ENCODE measurements at regions not wholly inside any gene's neighbourhood (a gene's known extent, or its start where the extent isn't known, plus 50 kb on each side); places are given as distances from the start of the nearest gene placed in this dataset.
"Not testable (repeated sequence)": the region's sequence is repeated elsewhere in the genome, so short reads cannot be mapped to it uniquely, and the experiment has no call there.

DNA sequence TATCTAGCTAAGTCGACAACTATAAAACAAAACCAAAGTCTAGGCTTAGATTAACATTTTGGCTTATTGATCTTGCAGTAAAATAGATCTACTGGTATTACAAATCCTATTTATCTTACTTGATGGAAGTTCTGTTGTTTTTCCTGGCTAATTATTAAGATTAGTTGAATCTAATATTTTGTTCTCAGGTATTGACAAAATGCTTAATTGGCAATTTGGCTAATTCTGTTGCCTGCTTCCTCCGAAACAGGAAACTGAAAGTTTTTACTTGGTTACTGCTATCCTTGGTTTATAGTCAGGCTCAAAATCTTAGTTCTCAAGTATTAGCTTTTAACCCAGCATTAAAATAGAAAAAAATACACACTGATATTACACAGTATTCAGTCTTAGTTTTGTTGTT lies 820.5 kb downstream of the NR2F1-AS1 start:
- DNase-seq, result no peak

DNA sequence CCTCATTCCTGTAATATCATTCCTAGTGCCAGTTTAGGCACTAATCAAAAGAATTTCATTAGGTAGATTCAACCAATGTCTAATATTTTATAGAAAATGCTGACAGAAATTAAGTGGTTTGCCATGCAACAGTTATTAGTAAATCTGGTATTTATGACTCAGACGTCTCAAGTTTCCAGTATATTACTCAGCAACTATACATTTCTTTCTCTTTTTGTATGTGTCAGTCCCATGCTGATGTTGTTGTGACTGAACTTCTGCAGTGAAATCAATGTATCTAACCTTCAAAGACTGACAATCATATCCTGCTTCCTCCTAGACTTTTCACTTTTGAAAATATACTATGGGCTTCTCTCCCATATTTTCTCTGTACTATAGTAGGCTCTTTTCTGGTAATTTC lies 822.5 kb downstream of the NR2F1-AS1 start:
- no peak for DNase-seq

DNA sequence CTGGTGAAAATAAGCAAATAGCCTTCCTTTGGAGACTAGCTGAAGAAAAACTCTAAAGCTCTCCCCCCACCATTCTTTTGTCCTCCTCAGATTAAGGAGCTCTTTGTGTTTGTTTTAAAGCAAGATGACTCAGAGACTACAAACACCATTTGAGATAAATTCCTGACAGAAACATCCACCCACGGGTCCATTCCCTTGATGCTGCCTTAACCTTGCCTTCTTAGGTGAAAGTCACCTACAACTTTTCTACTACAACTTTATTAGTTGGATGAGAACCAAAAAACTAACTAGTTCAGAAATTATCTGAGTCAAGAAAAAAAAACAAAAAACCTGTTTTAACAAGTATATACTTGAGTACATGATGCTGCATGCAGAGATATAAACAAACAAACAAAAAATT lies 831.1 kb downstream of the NR2F1-AS1 start:
- no peak for DNase-seq

DNA sequence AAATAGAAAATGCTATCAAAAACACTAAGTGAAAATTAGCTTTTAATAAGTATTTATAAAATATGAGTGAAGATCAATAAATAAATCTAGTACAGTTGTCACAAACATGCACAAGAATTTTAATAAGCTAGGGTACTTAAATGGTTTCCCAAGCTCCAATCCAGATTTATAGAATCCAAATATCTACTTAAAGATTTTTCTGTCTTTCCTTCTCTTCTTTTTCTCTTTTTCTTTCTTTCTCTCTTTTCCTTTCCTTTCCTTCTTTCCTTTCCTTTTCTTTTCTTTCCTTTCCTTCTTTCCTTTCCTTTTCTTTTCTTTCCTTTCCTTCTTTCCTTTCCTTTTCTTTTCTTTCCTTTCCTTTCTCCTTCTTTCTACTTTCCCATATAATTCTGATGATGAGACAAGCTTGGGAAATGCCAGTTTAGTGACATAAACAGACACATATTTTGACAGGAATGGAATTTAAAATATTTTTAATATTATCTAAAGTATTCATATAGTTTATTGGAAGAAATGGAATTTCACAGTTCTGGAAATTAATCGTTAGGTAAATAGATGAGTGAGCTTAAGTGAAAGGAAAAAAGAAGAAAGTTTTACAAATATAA lies 832.8 kb downstream of the NR2F1-AS1 start:
- DNase-seq, result no peak

DNA sequence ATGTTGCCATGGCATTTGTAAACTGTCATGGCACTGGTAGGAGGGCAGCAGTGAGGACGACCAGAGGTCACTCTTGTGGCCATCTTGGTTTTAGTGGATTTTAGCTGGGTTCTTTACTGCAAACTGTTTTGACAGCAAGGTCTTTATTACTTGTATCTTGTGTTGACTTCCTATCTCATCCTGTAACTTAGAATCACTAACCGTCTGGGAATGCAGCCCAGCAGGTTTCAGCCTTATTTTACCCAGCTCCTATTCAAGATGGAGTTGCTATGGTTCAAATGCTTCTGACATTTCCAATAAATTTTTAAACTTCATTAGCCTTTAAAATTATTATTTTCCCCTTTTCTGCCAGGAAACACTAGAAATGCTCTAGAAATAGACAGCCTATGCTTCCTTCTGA lies 839.1 kb downstream of the NR2F1-AS1 start:
- DNase-seq, result no peak

DNA sequence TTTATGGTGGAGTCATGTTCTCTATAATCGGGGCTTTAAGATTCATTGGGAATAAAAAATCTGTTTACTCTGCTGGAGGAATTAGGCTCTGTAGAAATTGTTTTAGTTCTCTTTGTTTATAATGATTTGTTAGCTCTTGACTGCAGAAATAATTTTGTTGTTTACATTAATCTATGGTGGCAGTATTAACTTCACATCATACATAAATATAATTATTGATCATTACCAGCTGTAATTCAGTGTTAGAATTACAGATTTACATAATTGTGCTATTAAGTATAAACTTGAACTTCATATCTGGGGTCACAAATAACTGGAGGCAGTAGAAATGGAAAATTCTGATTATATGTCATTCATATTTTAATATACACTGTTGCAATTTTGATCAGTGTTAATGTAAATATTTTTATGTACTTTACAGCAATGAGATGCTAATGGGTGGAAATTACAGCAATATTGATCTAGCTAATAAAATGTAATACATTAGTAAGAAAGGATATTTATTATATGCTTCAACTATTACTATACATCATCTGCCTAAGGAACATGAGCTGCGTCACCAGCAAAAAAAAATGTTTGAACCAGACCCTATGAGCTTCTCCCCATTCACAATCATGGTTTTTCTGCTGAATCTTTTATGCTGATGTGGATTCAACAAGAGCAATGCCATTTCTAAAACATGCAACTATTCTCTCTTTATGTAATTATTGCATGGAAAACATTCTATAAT lies 846.6 kb downstream of the NR2F1-AS1 start:
- no peak for DNase-seq

DNA sequence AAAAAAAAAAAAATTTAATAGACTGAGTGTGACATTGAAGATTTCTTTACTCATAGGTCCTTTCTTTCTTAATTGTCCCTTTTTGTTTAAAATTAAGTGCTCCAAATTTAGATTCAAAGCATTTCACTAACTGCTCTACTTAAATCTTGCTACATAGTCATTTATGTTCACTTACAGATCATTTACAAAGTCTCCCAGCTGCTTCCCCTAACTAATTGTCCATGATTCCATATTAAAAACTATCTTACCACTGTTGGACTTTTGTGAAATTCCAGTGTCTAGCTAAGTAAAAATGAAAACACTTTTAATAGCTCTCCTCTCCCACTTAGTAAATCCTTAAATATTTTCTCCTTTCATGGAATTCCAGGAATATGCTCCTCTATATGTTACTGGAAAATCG lies 850.5 kb downstream of the NR2F1-AS1 start:
- DNase-seq, result no peak

DNA sequence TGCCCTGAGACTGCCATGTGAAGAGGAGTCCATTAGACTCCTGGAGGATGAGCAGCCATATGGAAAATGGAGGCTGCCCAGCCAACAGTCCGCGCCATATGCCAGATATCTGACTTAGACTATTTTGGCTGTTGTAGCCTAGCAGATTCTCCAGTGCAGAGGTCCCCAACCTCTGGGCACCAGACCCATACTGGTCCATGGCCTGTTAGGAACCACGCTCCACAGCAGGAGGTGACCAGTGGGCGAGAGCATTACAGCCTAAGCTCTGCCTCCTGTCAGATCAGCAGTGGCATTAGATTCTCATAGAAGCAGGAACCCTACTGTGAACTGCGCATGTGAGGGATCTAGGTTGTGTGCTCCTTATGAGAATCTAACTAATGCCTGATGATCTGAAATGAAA lies 851.9 kb downstream of the NR2F1-AS1 start:
- no peak for DNase-seq

DNA sequence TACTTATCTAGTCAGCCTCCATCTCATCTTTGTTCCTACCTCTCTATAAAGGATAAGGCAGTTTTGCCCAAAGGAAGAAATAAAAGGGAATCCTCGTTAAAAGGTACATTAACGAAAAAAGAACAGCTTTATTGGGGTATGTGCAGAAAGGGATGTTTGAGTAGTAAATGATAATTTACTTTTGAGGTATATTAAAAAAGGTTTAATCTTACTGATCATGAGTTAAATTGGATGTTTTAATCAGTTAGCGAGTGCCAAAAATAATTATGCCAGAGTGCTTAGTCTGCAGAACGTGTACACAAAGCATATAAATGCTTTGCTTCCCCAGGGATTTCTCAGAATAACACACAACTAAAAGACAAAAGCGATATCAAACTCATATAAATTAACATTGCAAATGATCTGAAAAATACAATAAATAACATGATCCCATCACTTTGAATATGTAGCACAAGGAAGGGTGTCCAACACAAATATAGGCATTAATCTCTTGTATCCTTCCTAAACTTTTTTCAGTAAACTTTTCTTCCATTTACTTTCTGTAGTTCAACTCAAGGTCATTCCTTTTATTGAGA lies 865.0 kb downstream of the NR2F1-AS1 start:
- no peak for DNase-seq

DNA sequence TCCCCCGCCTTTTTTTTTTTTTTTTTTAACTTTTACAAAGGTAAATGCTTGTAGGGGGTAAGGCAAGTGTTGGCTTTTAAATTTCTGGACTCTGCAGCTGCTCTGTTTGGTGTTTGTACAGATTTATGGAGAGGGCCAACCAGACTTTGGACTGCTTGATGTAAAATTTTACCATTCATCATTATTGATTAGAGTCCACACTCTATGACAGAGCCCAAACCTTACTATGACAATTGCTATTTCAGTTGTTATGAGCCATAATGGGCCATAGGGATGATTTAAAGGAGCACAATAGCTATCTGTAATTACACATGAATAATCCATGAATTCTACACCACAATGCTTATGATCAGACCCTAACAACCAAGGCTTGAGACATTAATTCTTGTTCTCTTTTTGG lies 867.2 kb downstream of the NR2F1-AS1 start:
- DNase-seq, result no peak

DNA sequence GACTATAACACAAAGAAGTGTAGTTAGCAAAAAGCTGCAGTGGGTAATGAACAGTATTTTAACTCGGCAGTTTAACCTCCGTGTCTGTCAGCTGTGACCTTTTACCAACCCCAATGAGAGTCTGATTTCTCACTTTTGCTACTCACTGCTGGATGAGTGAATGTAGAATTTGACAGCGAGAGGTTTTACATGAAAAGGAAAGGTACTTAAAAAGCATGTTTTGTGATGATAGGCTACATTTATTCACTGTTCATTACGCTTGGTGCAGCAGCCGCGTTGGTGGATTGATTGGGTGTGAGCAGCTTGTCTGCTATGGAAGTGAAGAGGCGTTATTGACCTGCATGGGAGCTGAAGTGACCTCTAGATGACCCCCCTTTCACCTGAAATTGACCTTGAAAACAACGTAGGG lies 867.7 kb downstream of the NR2F1-AS1 start:
- DNase-seq, result no peak

DNA sequence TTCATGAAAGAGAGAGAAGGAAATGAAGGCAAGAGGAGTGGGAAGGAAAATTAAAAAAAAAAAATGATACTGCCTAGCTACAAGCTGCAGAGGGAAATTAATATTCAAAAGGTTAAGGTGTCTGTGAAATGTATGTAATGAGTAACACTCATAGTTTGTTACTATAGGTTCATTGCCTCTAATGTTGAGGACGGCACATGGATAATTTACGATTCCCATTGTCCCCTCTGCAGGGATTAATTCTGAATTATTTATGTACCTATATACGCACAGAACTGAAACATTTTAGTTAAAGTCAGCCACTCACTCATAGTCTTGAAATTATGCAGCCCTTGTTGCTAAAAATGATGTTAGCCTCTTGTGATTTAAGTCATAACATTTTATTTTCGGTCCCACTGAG lies 869.1 kb downstream of the NR2F1-AS1 start:
- DNase-seq, result no peak

DNA sequence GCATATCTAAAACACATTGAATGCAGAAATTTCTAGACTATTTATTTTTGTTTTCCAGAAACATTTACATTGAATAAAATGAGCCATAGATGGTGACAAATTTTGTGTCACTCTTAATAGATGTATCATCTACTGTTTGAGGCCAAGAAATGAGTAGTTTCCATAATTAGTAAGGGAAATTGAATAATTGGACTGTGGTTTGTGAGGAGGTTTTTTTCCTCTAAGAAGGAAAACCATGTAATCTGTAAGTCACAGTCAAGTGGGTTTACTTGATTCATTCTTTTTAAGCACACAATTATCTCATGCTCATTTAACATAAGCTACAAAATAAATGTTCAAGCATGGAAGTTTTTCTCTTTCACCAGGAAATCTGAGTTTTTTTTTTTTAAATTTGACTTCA lies 876.4 kb downstream of the NR2F1-AS1 start:
- no peak for DNase-seq

DNA sequence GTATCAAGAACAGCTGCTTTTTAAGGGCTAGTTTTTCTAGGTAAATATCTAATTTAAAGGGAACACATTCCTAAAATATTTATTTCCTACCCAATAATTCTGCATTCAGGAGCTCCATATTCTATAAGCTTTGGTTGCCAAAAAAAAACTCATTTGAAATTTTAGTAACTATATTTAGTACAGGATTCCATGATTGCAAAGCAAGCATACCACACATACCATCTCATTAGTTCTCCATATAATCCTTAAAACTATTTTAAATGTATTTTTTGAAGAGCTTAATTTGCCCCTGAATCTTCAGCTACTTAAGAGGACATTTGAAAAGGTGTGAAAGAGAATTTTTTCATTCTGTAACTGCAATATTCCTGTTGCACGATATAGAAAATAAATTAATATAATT lies 877.0 kb downstream of the NR2F1-AS1 start:
- no peak for DNase-seq

DNA sequence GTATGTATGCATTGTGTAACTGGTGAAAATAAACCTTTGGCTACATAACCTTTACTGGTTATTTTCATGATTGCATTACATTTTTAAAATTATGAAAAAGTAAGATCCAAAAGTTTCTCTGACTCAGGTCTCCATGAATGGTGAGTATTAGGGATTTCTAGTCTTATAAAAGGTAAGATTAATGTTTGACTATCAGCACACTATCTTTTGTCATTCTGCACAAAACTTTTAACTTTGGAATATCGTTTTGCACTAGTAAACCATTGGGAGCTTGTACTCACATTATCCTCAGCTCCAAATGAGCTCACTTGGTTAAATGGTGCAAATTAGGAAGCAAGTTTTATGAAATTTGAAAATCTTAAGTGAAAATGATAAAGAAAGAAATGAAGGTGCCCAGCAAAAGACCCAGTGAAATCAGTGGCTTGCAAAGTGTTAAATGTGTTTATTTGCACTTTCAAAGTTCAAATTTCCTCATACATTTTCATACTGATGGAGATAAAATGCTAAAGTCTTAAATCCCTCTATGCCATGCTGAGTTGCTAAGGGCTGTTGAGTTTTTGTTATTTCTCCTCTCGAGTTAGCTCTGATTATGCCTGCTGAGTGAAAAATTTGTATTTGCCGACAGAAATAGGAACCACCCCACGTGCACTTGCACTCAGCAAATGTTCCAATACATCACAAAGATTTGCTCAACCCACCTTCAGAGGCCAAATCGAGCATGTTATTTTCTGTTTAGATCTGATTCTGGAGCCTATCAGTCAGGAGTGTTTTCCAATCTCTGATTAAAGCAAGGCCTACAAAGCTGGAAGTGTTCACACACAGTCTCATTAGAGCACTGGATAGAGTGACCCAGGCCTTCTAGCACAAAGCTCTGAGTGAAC lies 885.7 kb downstream of the NR2F1-AS1 start:
- no peak for DNase-seq

DNA sequence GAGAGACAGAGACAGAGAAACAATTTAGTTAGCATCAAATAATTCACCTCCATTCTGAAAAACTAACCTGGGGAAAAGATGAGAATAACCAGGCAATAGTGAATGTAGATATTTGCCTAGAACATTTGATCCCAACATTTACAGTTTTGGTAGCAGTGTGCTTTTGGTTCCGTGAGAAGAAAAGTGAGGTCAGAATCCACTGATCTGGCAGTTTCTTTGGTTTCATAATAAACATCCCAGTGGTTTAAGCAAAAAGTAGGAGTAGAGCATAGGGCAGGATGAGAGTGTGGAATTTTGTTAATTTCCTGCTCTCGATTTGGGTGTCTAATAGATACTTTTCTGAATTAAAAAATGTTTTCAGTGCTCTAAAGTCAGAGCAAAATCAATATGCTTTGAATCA lies 887.0 kb downstream of the NR2F1-AS1 start:
- DNase-seq, result no peak

DNA sequence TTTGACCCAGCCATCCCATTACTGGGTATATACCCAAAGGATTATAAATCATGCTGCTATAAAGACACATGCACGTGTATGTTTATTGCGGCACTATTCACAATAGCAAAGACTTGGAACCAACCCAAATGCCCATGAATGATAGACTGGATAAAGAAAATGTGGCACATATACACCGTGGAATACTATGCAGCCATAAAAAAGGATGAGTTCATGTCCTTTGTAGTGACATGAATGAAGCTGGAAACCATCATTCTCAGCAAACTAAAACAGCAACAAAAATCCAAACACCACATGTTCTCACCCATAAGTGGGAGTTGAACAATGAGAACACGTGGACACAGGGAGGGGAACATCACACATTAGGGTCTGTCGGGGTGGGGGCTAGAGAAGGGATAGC lies 889.1 kb downstream of the NR2F1-AS1 start:
- DNase-seq, result not testable (repeated sequence)

DNA sequence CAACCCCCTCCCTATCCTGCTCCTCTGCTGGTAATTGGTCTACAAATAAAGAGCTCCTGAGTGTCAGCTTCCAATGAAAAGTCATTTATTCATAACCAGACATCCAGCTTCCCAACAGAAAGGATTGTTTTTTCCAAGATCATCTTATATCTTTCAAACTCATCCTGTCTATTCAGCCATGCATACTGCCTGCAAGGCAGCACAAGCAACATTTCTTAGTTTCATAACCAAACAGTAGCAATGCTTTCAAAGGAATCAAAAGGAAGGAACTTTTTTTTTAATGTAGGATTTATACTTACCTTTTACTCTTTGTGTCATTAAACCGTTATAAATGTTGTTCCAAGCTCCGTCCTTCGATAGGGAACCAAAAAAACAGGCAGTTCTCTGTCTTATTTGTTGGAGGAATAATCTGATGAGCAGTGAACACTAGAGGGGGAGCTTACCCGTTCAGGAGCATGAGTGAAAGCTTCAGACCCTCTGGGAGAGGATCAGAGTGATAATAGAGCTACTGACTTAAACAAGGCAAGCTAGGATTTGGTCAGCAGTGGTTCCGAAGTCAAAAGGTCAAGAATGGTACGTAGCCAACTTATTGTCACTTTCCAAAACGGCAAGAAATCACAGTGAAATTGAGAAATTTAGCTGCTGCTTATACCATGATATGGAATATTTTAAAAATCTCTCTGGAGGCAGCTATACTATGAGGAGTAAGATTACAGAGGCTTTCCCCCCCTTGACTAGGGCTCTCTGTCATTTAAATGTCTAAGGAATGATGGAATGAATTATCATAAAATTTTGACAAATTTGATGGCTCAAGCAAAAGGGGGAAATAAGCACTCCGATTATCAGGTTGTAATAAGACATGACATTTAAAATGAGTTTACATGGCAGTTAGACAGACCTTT lies 892.9 kb downstream of the NR2F1-AS1 start:
- DNase-seq, result no peak

DNA sequence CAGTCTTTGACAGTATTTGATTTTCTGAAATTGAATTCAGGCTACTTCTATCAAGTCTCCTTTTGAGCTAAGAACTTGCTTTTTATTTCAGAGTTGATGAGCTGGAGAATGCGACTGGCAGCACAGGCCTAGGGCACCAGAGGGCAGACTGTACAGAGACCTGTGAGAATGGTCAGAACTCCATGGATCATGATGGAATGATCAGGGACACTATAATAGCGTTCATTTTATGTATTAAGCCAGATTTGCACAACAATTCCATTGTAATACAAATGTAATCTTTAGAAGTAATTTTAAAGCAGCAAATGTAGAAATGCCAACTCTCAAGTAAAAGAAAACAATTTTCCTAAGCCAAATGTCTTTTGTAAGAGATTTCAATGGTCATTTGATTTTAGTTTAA lies 902.4 kb downstream of the NR2F1-AS1 start:
- no peak for DNase-seq

DNA sequence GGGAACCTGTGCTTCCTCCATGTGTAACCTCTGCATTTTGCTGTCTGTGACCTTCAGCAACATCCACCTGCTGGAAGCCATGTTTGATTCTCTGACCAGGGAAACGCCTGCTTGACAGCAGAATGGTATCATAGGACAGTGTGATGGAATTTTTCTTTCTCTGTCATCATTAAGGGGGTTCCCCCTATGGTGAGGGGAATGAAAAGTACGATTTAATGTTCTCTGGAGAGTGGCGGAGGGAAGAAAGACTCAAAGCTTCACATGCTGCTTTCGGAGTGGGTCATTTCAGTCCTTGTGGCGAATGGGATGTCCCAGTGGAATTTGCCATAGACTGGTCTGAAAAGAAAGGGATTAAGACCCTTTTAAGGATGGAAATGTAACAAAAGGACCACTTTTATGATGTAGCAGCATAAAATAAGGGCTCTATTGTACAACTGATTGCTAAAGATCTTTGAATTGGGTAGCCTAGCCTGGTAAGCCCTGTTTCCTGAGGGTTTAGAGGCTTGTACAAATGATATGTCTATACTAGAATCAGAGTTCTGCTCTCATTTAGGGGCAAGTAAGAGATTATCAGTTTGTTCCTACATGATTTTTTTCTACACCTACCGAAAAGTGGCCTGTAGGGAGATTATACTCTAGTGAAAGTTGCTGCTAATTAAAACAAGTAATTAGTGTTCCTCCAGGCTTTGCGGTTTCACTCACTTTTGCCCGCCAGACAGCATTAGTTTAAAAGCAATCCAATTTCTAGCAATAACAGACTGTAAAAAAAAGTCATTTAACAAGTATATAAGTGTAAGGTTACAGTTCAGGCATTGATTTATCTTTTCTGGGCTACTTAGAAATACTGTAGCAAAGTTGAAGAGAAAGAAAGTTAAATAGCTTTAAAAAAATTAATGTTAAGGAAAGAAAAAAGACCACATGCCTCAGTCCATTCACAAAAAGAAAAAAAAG lies 904.5 kb downstream of the NR2F1-AS1 start:
- no peak for DNase-seq

DNA sequence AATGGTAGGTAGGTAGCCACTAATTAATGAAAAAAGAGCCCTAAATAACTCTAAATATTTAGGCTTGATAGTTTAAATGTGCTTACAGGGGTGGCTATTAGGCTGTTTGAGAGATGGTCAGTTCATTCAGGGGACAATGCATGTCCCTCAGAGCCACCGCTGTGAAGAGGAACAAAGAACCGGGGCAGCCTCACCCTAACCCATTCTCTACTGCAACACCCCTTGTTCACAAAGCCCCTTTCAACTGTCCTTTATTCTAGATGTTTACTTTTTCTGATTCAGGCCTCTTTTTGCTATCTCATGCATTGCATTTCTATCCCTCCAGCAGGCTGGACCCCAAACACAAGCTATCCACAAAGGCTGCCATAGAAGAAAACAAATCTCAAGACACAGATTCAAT lies 906.7 kb downstream of the NR2F1-AS1 start:
- DNase-seq, result no peak

Measured in T1000 (cell line).